A673 (cell line): ENCODE measurements at regions not wholly inside any gene's neighbourhood (a gene's known extent, or its start where the extent isn't known, plus 50 kb on each side); places are given as distances from the start of the nearest gene placed in this dataset.

ENCODE experiments used
- BruUV-seq: library from RNA; stranded (reverse); fragments of 400-500 nt; replicated peaks from 2 replicates; lab custom pipeline; 2021; lab: Mats Ljungman, UMichigan
- CTCF ChIA-PET: fragments of 300-600 bp; sonication (Branson Sonifier 250); formaldehyde crosslinking; loops from one replicate; lab custom pipeline; 2022; ENCODE audit warnings: antibody characterized with exemption; lab: Charles Lee
- POLR2A ChIA-PET: fragments of 300-600 bp; sonication (Branson Sonifier 250); formaldehyde crosslinking; loops from one replicate; lab custom pipeline; 2022; ENCODE audit warnings: antibody characterized with exemption; ENCODE audit not compliant: low non-redundant PET; lab: Charles Lee
- DNase-seq: peaks from one replicate; pipeline ENCODE4 v3.0.0-alpha.2; 2015; ENCODE audit warnings: low spot score
- H3K27ac ChIP-seq: fragments of 200-600 bp; sonication (generic); 2 replicates; pipeline ENCODE4 v1.5.1; 2016; ENCODE audit warnings: mixed run types, low read depth, mild to moderate bottlenecking, mixed read lengths, antibody characterized with exemption, low read length; ENCODE audit not compliant: poor library complexity, severe bottlenecking
- H3K27me3 ChIP-seq: fragments of 200-600 bp; sonication (generic); replicated peaks from 2 replicates; pipeline ENCODE4 v1.6.1; 2017; ENCODE audit warnings: mixed run types, low read depth, mild to moderate bottlenecking, mixed read lengths, antibody characterized with exemption, low read length; ENCODE audit not compliant: insufficient read depth, poor library complexity
- H3K36me3 ChIP-seq: fragments of 200-600 bp; sonication (generic); 2 replicates; pipeline ENCODE4 v1.6.1; 2016; ENCODE audit warnings: mixed run types, mild to moderate bottlenecking, mixed read lengths, antibody characterized with exemption, low read length; ENCODE audit not compliant: insufficient read depth, poor library complexity, severe bottlenecking
- H3K4me1 ChIP-seq: fragments of 200-600 bp; sonication (generic); 2 replicates; pipeline ENCODE4 v1.6.1; 2017; ENCODE audit warnings: mixed run types, mild to moderate bottlenecking, mixed read lengths, antibody characterized with exemption, low read length; ENCODE audit not compliant: insufficient read depth, poor library complexity, severe bottlenecking
- H3K4me3 ChIP-seq: fragments of 200-600 bp; sonication (generic); 2 replicates; pipeline ENCODE4 v1.5.1; 2016; ENCODE audit warnings: low read depth, mixed run types, mild to moderate bottlenecking, mixed read lengths, low read length; ENCODE audit not compliant: poor library complexity, severe bottlenecking
- H3K9me3 ChIP-seq: fragments of 200-600 bp; sonication (generic); 2 replicates; pipeline ENCODE4 v1.6.1; 2016; ENCODE audit warnings: mixed run types, low read depth, mild to moderate bottlenecking, mixed read lengths, antibody characterized with exemption, low read length; ENCODE audit not compliant: poor library complexity, severe bottlenecking
- EZH2 ChIP-seq: fragments of 200-600 bp; sonication (generic); IDR thresholded peaks from 2 replicates; pipeline ENCODE4 v1.6.1; 2017; ENCODE audit warnings: borderline replicate concordance, low read depth, mild to moderate bottlenecking, mixed read lengths, antibody characterized with exemption, low read length; ENCODE audit not compliant: poor library complexity, severe bottlenecking
- intact Hi-C: fragments of 100-400 bp; cut with micrococcal nuclease; formaldehyde crosslinking; loops from one replicate; pipeline ENCODE4 v1.10.0; 2022; ENCODE audit not compliant: unreplicated experiment
- TF ChIP-seq, protein P1 (sequence below): fragments of 300-800, 200-600 bp; sonication (generic); conservative IDR thresholded peaks from 2 replicates; pipeline ENCODE4 v1.5.1; 2017; ENCODE audit warnings: low read depth, mild to moderate bottlenecking, antibody characterized with exemption, low read length, moderate library complexity, mixed read lengths

DNA sequence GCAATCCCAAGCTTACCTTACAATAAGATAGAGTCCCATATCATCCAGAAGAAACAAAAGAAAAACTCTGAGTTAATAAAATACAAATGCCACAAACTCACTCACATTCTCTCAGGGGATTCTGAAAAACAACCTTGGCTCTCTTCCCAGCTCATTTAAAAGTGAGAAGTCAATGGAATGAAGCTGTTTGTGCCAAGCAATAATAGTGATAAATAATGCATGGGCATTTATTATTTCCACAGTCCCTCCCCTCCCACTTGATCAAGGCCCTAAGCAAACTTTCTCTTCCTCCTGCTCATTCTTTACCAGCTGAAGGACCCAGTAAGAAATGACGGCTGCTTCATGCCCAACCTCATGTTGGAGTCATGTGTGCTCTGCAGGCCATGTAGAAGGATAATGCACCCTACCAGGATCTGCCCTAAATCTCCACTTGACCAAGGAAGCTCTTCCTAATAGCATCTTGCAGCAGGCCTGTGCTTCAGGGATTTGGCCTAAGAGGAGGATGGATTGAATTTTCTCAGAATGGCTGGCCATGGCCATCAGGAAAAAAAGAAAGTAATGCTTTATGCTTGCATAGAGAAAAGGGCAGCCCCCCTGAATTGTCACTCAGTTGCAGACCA is 451.3 kb downstream of the GPAM start:
- no peaks in the 10 kb centered on the region for H3K36me3 ChIP-seq
- H3K27ac ChIP-seq = no peak overlapping the region
- POLR2A ChIA-PET = no interaction called here
- H3K4me1 ChIP-seq = no peaks in the 10 kb centered on the region
- CTCF ChIA-PET = no interaction called here
- no peaks in the 10 kb centered on the region for H3K9me3 ChIP-seq
- DNase-seq = peak; percentile 28
- no peaks in the 10 kb centered on the region for H3K27me3 ChIP-seq
- intact Hi-C loops = no loop called here
- BruUV-seq = no TSS peak
- no peak for TF ChIP-seq EZH2
- TF ChIP-seq, protein P1, sequence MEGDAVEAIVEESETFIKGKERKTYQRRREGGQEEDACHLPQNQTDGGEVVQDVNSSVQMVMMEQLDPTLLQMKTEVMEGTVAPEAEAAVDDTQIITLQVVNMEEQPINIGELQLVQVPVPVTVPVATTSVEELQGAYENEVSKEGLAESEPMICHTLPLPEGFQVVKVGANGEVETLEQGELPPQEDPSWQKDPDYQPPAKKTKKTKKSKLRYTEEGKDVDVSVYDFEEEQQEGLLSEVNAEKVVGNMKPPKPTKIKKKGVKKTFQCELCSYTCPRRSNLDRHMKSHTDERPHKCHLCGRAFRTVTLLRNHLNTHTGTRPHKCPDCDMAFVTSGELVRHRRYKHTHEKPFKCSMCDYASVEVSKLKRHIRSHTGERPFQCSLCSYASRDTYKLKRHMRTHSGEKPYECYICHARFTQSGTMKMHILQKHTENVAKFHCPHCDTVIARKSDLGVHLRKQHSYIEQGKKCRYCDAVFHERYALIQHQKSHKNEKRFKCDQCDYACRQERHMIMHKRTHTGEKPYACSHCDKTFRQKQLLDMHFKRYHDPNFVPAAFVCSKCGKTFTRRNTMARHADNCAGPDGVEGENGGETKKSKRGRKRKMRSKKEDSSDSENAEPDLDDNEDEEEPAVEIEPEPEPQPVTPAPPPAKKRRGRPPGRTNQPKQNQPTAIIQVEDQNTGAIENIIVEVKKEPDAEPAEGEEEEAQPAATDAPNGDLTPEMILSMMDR = no peak
- H3K4me3 ChIP-seq = no peak overlapping the region

DNA sequence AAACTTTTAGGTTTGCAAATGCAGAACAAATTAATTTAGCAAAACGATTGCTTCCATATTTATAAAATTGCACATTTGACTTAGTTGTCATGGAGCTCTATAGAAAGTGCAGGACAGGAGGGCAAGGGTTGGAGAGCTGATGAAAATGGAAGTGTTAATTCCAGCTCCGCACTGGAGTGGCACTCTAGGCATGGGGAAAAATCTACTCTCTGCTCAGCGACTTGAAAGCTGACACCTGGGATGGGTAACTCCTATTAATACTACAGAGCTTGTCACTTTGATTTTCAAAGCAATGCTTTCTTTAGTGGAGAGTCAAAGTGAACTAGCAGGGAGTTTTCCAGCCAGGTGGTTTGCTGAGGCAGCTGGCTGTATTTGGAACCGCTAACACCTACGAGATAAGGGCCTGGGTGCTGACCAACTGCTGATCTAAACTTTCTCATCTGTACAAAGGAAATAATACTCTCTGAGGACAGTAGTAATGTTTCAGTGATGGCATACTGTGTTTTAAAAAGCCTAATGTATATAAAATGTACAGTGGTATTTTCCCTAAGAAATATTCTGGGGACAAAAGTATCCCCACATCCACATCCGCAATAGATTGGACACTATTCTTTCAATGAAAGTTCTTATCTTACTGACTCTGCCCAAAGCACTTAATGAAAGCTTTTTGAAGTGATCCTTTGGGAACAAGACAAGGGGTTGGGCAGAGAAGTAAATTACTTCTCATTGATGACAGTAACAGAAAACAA is 444.3 kb downstream of the GPAM start:
- TF ChIP-seq, protein P1 = no peak
- intact Hi-C loops = no loop called here
- H3K36me3 ChIP-seq = no peaks in the 10 kb centered on the region
- POLR2A ChIA-PET = no interaction called here
- no peaks in the 10 kb centered on the region for H3K4me1 ChIP-seq
- no peaks in the 10 kb centered on the region for H3K9me3 ChIP-seq
- BruUV-seq = no TSS peak
- CTCF ChIA-PET = no interaction called here
- no peak overlapping the region for H3K27ac ChIP-seq
- no peak for DNase-seq
- H3K4me3 ChIP-seq = no peak overlapping the region
- H3K27me3 ChIP-seq = peaks cover 4% of the 10 kb centered on the region

DNA sequence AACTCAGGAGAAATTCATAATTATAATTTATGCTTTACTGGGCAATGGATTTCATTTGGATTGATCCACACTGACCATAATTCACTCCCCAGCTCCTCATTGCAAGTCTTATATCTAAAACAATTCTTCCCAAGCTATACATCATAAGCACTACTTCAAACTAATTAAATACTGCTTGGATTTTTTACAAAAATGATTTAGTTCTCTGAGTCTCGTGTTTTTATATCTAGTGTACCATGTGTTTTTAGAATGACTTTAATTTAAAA is 443.8 kb downstream of the GPAM start:
- CTCF ChIA-PET = no interaction called here
- H3K27ac ChIP-seq = no peak overlapping the region
- peaks cover 4% of the 10 kb centered on the region for H3K27me3 ChIP-seq
- TF ChIP-seq EZH2 = no peak
- TF ChIP-seq, protein P1 = no peak
- no peak for DNase-seq
- H3K36me3 ChIP-seq = no peaks in the 10 kb centered on the region
- no TSS peak for BruUV-seq
- H3K9me3 ChIP-seq = no peaks in the 10 kb centered on the region
- POLR2A ChIA-PET = no interaction called here
- no peaks in the 10 kb centered on the region for H3K4me1 ChIP-seq
- intact Hi-C loops = no loop called here
- H3K4me3 ChIP-seq = no peak overlapping the region
